Hepatocyte (in vitro differentiated cells): ENCODE measurements at regions not wholly inside any gene's neighbourhood (a gene's known extent, or its start where the extent isn't known, plus 50 kb on each side); places are given as distances from the start of the nearest gene placed in this dataset.

ENCODE experiments used
- EZH2 ChIP-seq: fragments of 200-600 bp; sonication (generic); IDR thresholded peaks from 2 replicates; pipeline ENCODE4 v1.6.1; 2016; ENCODE audit warnings: antibody characterized with exemption, mild to moderate bottlenecking, borderline replicate concordance
- EZH2phosphoT487 ChIP-seq: fragments of 200-600 bp; sonication (generic); IDR thresholded peaks from one replicate; pipeline ENCODE4 v1.6.1; 2018; ENCODE audit warnings: antibody characterized with exemption, mild to moderate bottlenecking, low read depth, moderate library complexity; ENCODE audit not compliant: unreplicated experiment, severe bottlenecking
- TF ChIP-seq, protein P1 (sequence below): fragments of 200-600 bp; sonication (generic); IDR thresholded peaks from 2 replicates; pipeline ENCODE4 v1.5.1; 2016; ENCODE audit warnings: antibody characterized with exemption, mild to moderate bottlenecking; ENCODE audit not compliant: poor library complexity

GRCh38 chr4:148823419-148823769 lies 381.2 kb upstream of the NR3C2 start:
- TF ChIP-seq, protein P1, sequence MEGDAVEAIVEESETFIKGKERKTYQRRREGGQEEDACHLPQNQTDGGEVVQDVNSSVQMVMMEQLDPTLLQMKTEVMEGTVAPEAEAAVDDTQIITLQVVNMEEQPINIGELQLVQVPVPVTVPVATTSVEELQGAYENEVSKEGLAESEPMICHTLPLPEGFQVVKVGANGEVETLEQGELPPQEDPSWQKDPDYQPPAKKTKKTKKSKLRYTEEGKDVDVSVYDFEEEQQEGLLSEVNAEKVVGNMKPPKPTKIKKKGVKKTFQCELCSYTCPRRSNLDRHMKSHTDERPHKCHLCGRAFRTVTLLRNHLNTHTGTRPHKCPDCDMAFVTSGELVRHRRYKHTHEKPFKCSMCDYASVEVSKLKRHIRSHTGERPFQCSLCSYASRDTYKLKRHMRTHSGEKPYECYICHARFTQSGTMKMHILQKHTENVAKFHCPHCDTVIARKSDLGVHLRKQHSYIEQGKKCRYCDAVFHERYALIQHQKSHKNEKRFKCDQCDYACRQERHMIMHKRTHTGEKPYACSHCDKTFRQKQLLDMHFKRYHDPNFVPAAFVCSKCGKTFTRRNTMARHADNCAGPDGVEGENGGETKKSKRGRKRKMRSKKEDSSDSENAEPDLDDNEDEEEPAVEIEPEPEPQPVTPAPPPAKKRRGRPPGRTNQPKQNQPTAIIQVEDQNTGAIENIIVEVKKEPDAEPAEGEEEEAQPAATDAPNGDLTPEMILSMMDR: no peak
- no peak for TF ChIP-seq EZH2
- TF ChIP-seq EZH2phosphoT487: no peak
